ENCODE measurements at regions not wholly inside any gene's neighbourhood (a gene's known extent, or its start where the extent isn't known, plus 50 kb on each side); places are given as distances from the start of the nearest gene placed in this dataset.

- TF ChIP-seq CTCF (IDR thresholded peaks at IDR 0.05; ENCODE audit: extremely low read depth in 1 of 2, insufficient read depth in 1 of 2, low read depth in 1 of 2, low read length in 2 of 2): no peak
- no peak for TF ChIP-seq POLR2AphosphoS5 (IDR thresholded peaks at IDR 0.05; ENCODE audit: insufficient read depth, low read depth, low read length)
- TF ChIP-seq POLR2A (IDR thresholded peaks at IDR 0.05; ENCODE audit: low read depth, low read length): no peak
- no peak for TF ChIP-seq MAX (IDR thresholded peaks at IDR 0.05; ENCODE audit: insufficient read depth, insufficient read length)
- TF ChIP-seq EZH2 (IDR thresholded peaks at IDR 0.05; ENCODE audit: borderline replicate concordance, low read depth, low read length, severe bottlenecking): no peak
- no peak for TF ChIP-seq JUN (IDR thresholded peaks at IDR 0.05; ENCODE audit: borderline replicate concordance, insufficient read depth, insufficient read length, low read depth)
- TF ChIP-seq MYC (IDR thresholded peaks at IDR 0.05; ENCODE audit: low read depth, low read length): no peak
Measured at GRCh38 chr10:36681751-36682632, 443.4 kb upstream of the ANKRD30A start.

All from endothelial cell of umbilical vein (primary cell).